GM18861 (cell line): ENCODE measurements at regions not wholly inside any gene's neighbourhood (a gene's known extent, or its start where the extent isn't known, plus 50 kb on each side); places are given as distances from the start of the nearest gene placed in this dataset.

ENCODE experiments used
- ATAC-seq: cut with Tn5 transposase; IDR thresholded peaks from one replicate; pipeline ENCODE4 v1.9.1; 2021; ENCODE audit not compliant: unreplicated experiment

- no peak for ATAC-seq
These were observed 1209.7 kb upstream of the GJE1 start for GRCh38 chr6:140923048-140923447.

GRCh38 chr6:140921366-140922226 is 1211.1 kb upstream of the GJE1 start:
- ATAC-seq, result peak; percentile 54

- no peak for ATAC-seq
These were observed 1214.8 kb upstream of the GJE1 start for GRCh38 chr6:140917911-140918310.

- no peak for ATAC-seq
These were observed 1217.2 kb upstream of the GJE1 start for GRCh38 chr6:140915551-140915950.

GRCh38 chr6:140915103-140915502 is 1217.6 kb upstream of the GJE1 start:
- no peak for ATAC-seq

- no peak for ATAC-seq
These were observed 1220.0 kb upstream of the GJE1 start for GRCh38 chr6:140912686-140913085.

- ATAC-seq, result no peak
These were observed 1223.1 kb upstream of the GJE1 start for GRCh38 chr6:140909625-140910024.

- no peak for ATAC-seq
These were observed 1223.6 kb upstream of the GJE1 start for GRCh38 chr6:140909156-140909555.

- no peak for ATAC-seq
These were observed 1224.2 kb upstream of the GJE1 start for GRCh38 chr6:140908505-140908904.

- ATAC-seq, result no peak
These were observed 1225.5 kb upstream of the GJE1 start for GRCh38 chr6:140907235-140907634.

GRCh38 chr6:140905724-140906123 is 1227.0 kb upstream of the GJE1 start:
- ATAC-seq, result no peak

- no peak for ATAC-seq
These were observed 1227.7 kb upstream of the GJE1 start for GRCh38 chr6:140905050-140905449.

GRCh38 chr6:140897804-140898573 is 1234.7 kb upstream of the GJE1 start:
- no peak for ATAC-seq

GRCh38 chr6:140897349-140897748 is 1235.4 kb upstream of the GJE1 start:
- no peak for ATAC-seq

GRCh38 chr6:140893432-140893831 is 1239.3 kb upstream of the GJE1 start:
- ATAC-seq, result no peak

- no peak for ATAC-seq
These were observed 1252.8 kb upstream of the GJE1 start for GRCh38 chr6:140879946-140880345.

- ATAC-seq, result no peak
These were observed 1258.7 kb upstream of the GJE1 start for GRCh38 chr6:140874066-140874465.

GRCh38 chr6:140872885-140873284 is 1259.8 kb upstream of the GJE1 start:
- no peak for ATAC-seq

- ATAC-seq, result no peak
These were observed 1260.8 kb upstream of the GJE1 start for GRCh38 chr6:140871911-140872310.

GRCh38 chr6:140867336-140867735 is 1265.4 kb upstream of the GJE1 start:
- ATAC-seq, result no peak

- ATAC-seq, result no peak
These were observed 1274.2 kb upstream of the GJE1 start for GRCh38 chr6:140858381-140858971.
